ENCODE measurements at regions not wholly inside any gene's neighbourhood (a gene's known extent, or its start where the extent isn't known, plus 50 kb on each side); places are given as distances from the start of the nearest gene placed in this dataset.
"Not testable (repeated sequence)": the region's sequence is repeated elsewhere in the genome, so short reads cannot be mapped to it uniquely, and the experiment has no call there.

GRCh38 chr6:112983713-112984261, 636.7 kb downstream of the RFPL4B start:
- DNase-seq (ENCODE audit: low read depth in 2 of 2): no peak

GRCh38 chr6:112984899-112985298, 637.8 kb downstream of the RFPL4B start:
- no peak for DNase-seq (ENCODE audit: low read depth in 2 of 2)

GRCh38 chr6:112986321-112986720, 639.2 kb downstream of the RFPL4B start:
- DNase-seq (ENCODE audit: low read depth in 2 of 2): no peak

GRCh38 chr6:112988748-112989147, 641.6 kb downstream of the RFPL4B start:
- DNase-seq (ENCODE audit: low read depth in 2 of 2): no peak

GRCh38 chr6:112990971-112991370, 643.8 kb downstream of the RFPL4B start:
- DNase-seq (ENCODE audit: low read depth in 2 of 2): no peak

GRCh38 chr6:112991912-112992311, 644.8 kb downstream of the RFPL4B start:
- no peak for DNase-seq (ENCODE audit: low read depth in 2 of 2)

GRCh38 chr6:112997421-112998085, 650.4 kb downstream of the RFPL4B start:
- no peak for DNase-seq (ENCODE audit: low read depth in 2 of 2)

GRCh38 chr6:113004054-113004453, 656.9 kb downstream of the RFPL4B start:
- no peak for DNase-seq (ENCODE audit: low read depth in 2 of 2)

GRCh38 chr6:113004470-113005270, 657.5 kb downstream of the RFPL4B start:
- no peak for DNase-seq (ENCODE audit: low read depth in 2 of 2)

- DNase-seq (ENCODE audit: low read depth in 2 of 2): no peak
These were observed 659.4 kb downstream of the RFPL4B start for GRCh38 chr6:113006494-113006893.

GRCh38 chr6:113009682-113010081, 662.6 kb downstream of the RFPL4B start:
- DNase-seq (ENCODE audit: low read depth in 2 of 2): no peak

- no peak for DNase-seq (ENCODE audit: low read depth in 2 of 2)
These were observed 663.3 kb downstream of the RFPL4B start for GRCh38 chr6:113010196-113010989.

GRCh38 chr6:113011389-113011788, 664.3 kb downstream of the RFPL4B start:
- no peak for DNase-seq (ENCODE audit: low read depth in 2 of 2)

- no peak for DNase-seq (ENCODE audit: low read depth in 2 of 2)
These were observed 664.7 kb downstream of the RFPL4B start for GRCh38 chr6:113011801-113012200.

GRCh38 chr6:113015249-113015648, 668.1 kb downstream of the RFPL4B start:
- DNase-seq (ENCODE audit: low read depth in 2 of 2): no peak

GRCh38 chr6:113017353-113017752, 670.2 kb downstream of the RFPL4B start:
- no peak for DNase-seq (ENCODE audit: low read depth in 2 of 2)

GRCh38 chr6:113018351-113019151, 671.4 kb downstream of the RFPL4B start:
- no peak for DNase-seq (ENCODE audit: low read depth in 2 of 2)

GRCh38 chr6:113019176-113019575, 672.0 kb downstream of the RFPL4B start:
- DNase-seq (ENCODE audit: low read depth in 2 of 2): no peak

GRCh38 chr6:113027780-113028179, 680.6 kb downstream of the RFPL4B start:
- no peak for DNase-seq (ENCODE audit: low read depth in 2 of 2)

- DNase-seq (ENCODE audit: low read depth in 2 of 2): not testable (repeated sequence)
These were observed 682.0 kb downstream of the RFPL4B start for GRCh38 chr6:113029161-113029560.

GRCh38 chr6:113031591-113032238, 684.6 kb downstream of the RFPL4B start:
- no peak for DNase-seq (ENCODE audit: low read depth in 2 of 2)

Data from stimulated activated CD4-positive, alpha-beta T cell treated with anti-CD3 and anti-CD28 coated beads, Interleukin-1b, Interleukin-23, amount 100 ng/mL, for 4 hours (primary cell).